IMR-90 (cell line): ENCODE measurements at regions not wholly inside any gene's neighbourhood (a gene's known extent, or its start where the extent isn't known, plus 50 kb on each side); places are given as distances from the start of the nearest gene placed in this dataset.

Source experiments
- ATAC-seq: fragments of 200-7000 bp; cut with Tn5 transposase; 2 replicates; pipeline ENCODE4 v1.9.1; 2020; ENCODE audit warnings: low read depth, mild to moderate bottlenecking, moderate library complexity
- BruUV-seq: library from RNA; stranded (reverse); fragments of 400-500 nt; replicated peaks from 2 replicates; lab custom pipeline; 2021; lab: Mats Ljungman, UMichigan
- CTCF ChIA-PET: fragments of 300-600 bp; formaldehyde crosslinking; extraction: SDS; loops from one replicate; lab custom pipeline; 2021; ENCODE audit warnings: antibody characterized with exemption; lab: Yijun Ruan, JAX
- POLR2A ChIA-PET: fragments of 300-600 bp; sonication (Branson Sonifier 250); formaldehyde crosslinking; loops from one replicate; lab custom pipeline; 2022; ENCODE audit warnings: antibody characterized with exemption; ENCODE audit not compliant: unreplicated experiment; lab: Charles Lee
- DNase-seq: peaks from one replicate; pipeline ENCODE4 v3.0.0; 2013
- H2AFZ ChIP-seq: replicated peaks from 2 replicates; pipeline ENCODE3; 2013; ENCODE audit warnings: low read length, mild to moderate bottlenecking; ENCODE audit not compliant: poor library complexity
- H2AK5ac ChIP-seq: 2 replicates; pipeline ENCODE4 v1.6.1; 2013; ENCODE audit warnings: low read depth, low read length, inconsistent platforms
- H2AK9ac ChIP-seq: replicated peaks from 2 replicates; pipeline ENCODE3; 2013; ENCODE audit warnings: mild to moderate bottlenecking, low read depth, low read length, moderate library complexity; ENCODE audit not compliant: poor library complexity
- H2BK120ac ChIP-seq: 2 replicates; pipeline ENCODE4 v1.6.1; 2013; ENCODE audit warnings: low read depth, low read length, inconsistent platforms
- H2BK15ac ChIP-seq: 3 replicates; pipeline ENCODE4 v1.6.1; 2013; ENCODE audit warnings: low read depth, low read length, inconsistent platforms
- H2BK20ac ChIP-seq: 2 replicates; pipeline ENCODE4 v1.6.1; 2013; ENCODE audit warnings: low read depth, mild to moderate bottlenecking, inconsistent platforms, low read length, moderate library complexity
- H2BK5ac ChIP-seq: 2 replicates; pipeline ENCODE4 v1.6.1; 2013; ENCODE audit warnings: mild to moderate bottlenecking, low read depth, low read length, inconsistent platforms; ENCODE audit not compliant: poor library complexity, severe bottlenecking
- H3K14ac ChIP-seq: replicated peaks from 2 replicates; pipeline ENCODE4 v1.6.1; 2013; ENCODE audit warnings: low read depth, low read length, inconsistent platforms
- H3K18ac ChIP-seq: 2 replicates; pipeline ENCODE4 v1.6.1; 2013; ENCODE audit warnings: low read depth, low read length, control low read depth
- H3K23ac ChIP-seq: 2 replicates; pipeline ENCODE4 v1.6.1; 2013; ENCODE audit warnings: low read depth, low read length, inconsistent platforms
- H3K27ac ChIP-seq: 2 replicates; pipeline ENCODE4 v1.5.1; 2013; ENCODE audit warnings: mild to moderate bottlenecking, control low read depth, low read length; ENCODE audit not compliant: insufficient read depth
- H3K27me3 ChIP-seq: 2 replicates; pipeline ENCODE4 v1.6.1; 2013; ENCODE audit warnings: low read length; ENCODE audit not compliant: control insufficient read depth, insufficient read depth
- H3K36me3 ChIP-seq: 2 replicates; pipeline ENCODE4 v1.6.1; 2013; ENCODE audit warnings: low read length, mixed read lengths; ENCODE audit not compliant: control insufficient read depth, insufficient read depth
- H3K4ac ChIP-seq: 2 replicates; pipeline ENCODE4 v1.6.1; 2013; ENCODE audit warnings: low read depth, low read length, inconsistent platforms
- H3K4me1 ChIP-seq: 2 replicates; pipeline ENCODE4 v1.6.1; 2013; ENCODE audit warnings: low read length, mixed read lengths; ENCODE audit not compliant: control insufficient read depth, insufficient read depth
- H3K4me2 ChIP-seq: 2 replicates; pipeline ENCODE4 v1.6.1; 2013; ENCODE audit warnings: low read depth, mild to moderate bottlenecking, control low read depth, low read length, moderate library complexity
- H3K4me3 ChIP-seq: 2 replicates; pipeline ENCODE4 v1.5.1; 2013; ENCODE audit warnings: low read depth, mild to moderate bottlenecking, control low read depth, low read length, moderate library complexity; ENCODE audit not compliant: insufficient read depth
- H3K56ac ChIP-seq: 2 replicates; pipeline ENCODE4 v1.6.1; 2013; ENCODE audit warnings: low read length, inconsistent platforms; ENCODE audit not compliant: insufficient read depth; ENCODE audit errors: extremely low read depth
- H3K79me1 ChIP-seq, 2 experiments: 2 replicates each; pipeline ENCODE4 v1.6.1; 2013; ENCODE audit warnings: low read length in 2 of 2, inconsistent platforms in 1 of 2, low read depth in 1 of 2
- H3K9ac ChIP-seq: 2 replicates; pipeline ENCODE4 v1.6.1; 2013; ENCODE audit warnings: low read depth, low read length, control low read depth
- H3K9me1 ChIP-seq: 2 replicates; pipeline ENCODE4 v1.6.1; 2013; ENCODE audit warnings: low read length, inconsistent platforms; ENCODE audit not compliant: insufficient read depth
- H3K9me3 ChIP-seq: 2 replicates; pipeline ENCODE4 v1.6.1; 2013; ENCODE audit warnings: low read length; ENCODE audit not compliant: control insufficient read depth, insufficient read depth
- H4K20me1 ChIP-seq: 2 replicates; pipeline ENCODE4 v1.6.1; 2013; ENCODE audit warnings: low read length, inconsistent platforms; ENCODE audit not compliant: insufficient read depth
- H4K5ac ChIP-seq: 2 replicates; pipeline ENCODE4 v1.6.1; 2013; ENCODE audit warnings: mild to moderate bottlenecking, low read depth, low read length, control low read depth
- H4K8ac ChIP-seq, 2 experiments: 2 replicates each; pipeline ENCODE4 v1.6.1; 2013; ENCODE audit warnings: low read depth in 2 of 2, low read length in 2 of 2, control low read depth in 1 of 2, inconsistent platforms in 1 of 2
- H4K91ac ChIP-seq: 2 replicates; pipeline ENCODE4 v1.6.1; 2013; ENCODE audit warnings: low read depth, low read length, inconsistent platforms; ENCODE audit not compliant: insufficient read depth
- BHLHE40 ChIP-seq: fragments of 150-350 bp; IDR thresholded peaks from 2 replicates; pipeline ENCODE4 v1.6.1; 2016; ENCODE audit warnings: mild to moderate bottlenecking, low read depth, low read length
- CEBPB ChIP-seq: IDR thresholded peaks from 2 replicates; pipeline ENCODE4 v1.6.1; 2012; ENCODE audit warnings: low read depth, low read length, improper control_type of control experiment
- CHD1 ChIP-seq: IDR thresholded peaks from 2 replicates; pipeline ENCODE4 v1.6.1; 2012; ENCODE audit warnings: low read depth, low read length, improper control_type of control experiment
- FOS ChIP-seq: fragments of 150-350 bp; IDR thresholded peaks from 2 replicates; pipeline ENCODE4 v1.6.1; 2016; ENCODE audit warnings: low read depth, low read length
- MAFK ChIP-seq: IDR thresholded peaks from 2 replicates; pipeline ENCODE4 v1.6.1; 2012; ENCODE audit warnings: low read depth, low read length, improper control_type of control experiment
- MXI1 ChIP-seq: IDR thresholded peaks from 2 replicates; pipeline ENCODE4 v1.6.1; 2012; ENCODE audit warnings: low read depth, mild to moderate bottlenecking, low read length, moderate library complexity, borderline replicate concordance
- NFE2L2 ChIP-seq: fragments of 150-350 bp; IDR thresholded peaks from 2 replicates; pipeline ENCODE4 v1.6.1; 2016; ENCODE audit warnings: low read depth, mild to moderate bottlenecking, low read length
- POLR2A ChIP-seq: IDR thresholded peaks from 2 replicates; pipeline ENCODE4 v1.6.1; 2012; ENCODE audit warnings: mild to moderate bottlenecking, low read depth, low read length
- RAD21 ChIP-seq: IDR thresholded peaks from 2 replicates; pipeline ENCODE4 v1.6.1; 2012; ENCODE audit warnings: low read length, improper control_type of control experiment
- RCOR1 ChIP-seq: IDR thresholded peaks from 2 replicates; pipeline ENCODE4 v1.6.1; 2012; ENCODE audit warnings: mild to moderate bottlenecking, low read length, improper control_type of control experiment; ENCODE audit not compliant: insufficient replicate concordance
- RFX5 ChIP-seq: IDR thresholded peaks from 2 replicates; pipeline ENCODE4 v1.8.0; 2012; ENCODE audit warnings: low read depth, mild to moderate bottlenecking, low read length, moderate library complexity
- SMC3 ChIP-seq: fragments of 150-350 bp; IDR thresholded peaks from 2 replicates; pipeline ENCODE4 v1.6.1; 2016; ENCODE audit warnings: low read depth, mild to moderate bottlenecking, antibody characterized with exemption, low read length, moderate library complexity
- WGBS, 2 experiments: methylation state at CpG; one replicate each; pipeline versions ENCODE4 v1.1.5 to v1.1.7; 2013; ENCODE audit warnings: missing lambda C conversion rate in 2 of 2; ENCODE audit not compliant: insufficient read length in 1 of 2; ENCODE audit errors: extremely low coverage in 2 of 2; 5-methylcytosine and 5-hydroxymethylcytosine counted together
- dilution Hi-C: fragments of 300-500 bp; cut with HindIII; formaldehyde crosslinking; loops from one replicate; pipeline ENCODE4 v1.14.3; 2018; ENCODE audit warnings: low sequenced_read_pairs; ENCODE audit not compliant: unreplicated experiment
- in situ Hi-C: fragments of 300-500 bp; cut with MboI; formaldehyde crosslinking; loops from 3 replicates; pipeline ENCODE4 v1.14.3; 2019; ENCODE audit warnings: low sequenced_read_pairs, inconsistent platforms, mixed read lengths
- intact Hi-C: fragments of 100-400 bp; cut with micrococcal nuclease; formaldehyde crosslinking; loops from 2 replicates; pipeline ENCODE4 v1.10.0; 2022
- TF ChIP-seq, protein P1 (sequence below): conservative IDR thresholded peaks from 2 replicates; pipeline ENCODE4 v1.5.1; 2012; ENCODE audit warnings: mild to moderate bottlenecking, low read depth, low read length, improper control_type of control experiment
- TF ChIP-seq, protein P2 (sequence below): fragments of 150-350 bp; IDR thresholded peaks from 2 replicates; pipeline ENCODE4 v1.6.1; 2016; ENCODE audit warnings: low read depth, mild to moderate bottlenecking, low read length, moderate library complexity, borderline replicate concordance
- TF ChIP-seq, protein P3 (sequence below): fragments of 150-350 bp; IDR thresholded peaks from 2 replicates; pipeline ENCODE4 v1.6.1; 2017; ENCODE audit warnings: mild to moderate bottlenecking, antibody characterized with exemption, low read length, low read depth

DNA sequence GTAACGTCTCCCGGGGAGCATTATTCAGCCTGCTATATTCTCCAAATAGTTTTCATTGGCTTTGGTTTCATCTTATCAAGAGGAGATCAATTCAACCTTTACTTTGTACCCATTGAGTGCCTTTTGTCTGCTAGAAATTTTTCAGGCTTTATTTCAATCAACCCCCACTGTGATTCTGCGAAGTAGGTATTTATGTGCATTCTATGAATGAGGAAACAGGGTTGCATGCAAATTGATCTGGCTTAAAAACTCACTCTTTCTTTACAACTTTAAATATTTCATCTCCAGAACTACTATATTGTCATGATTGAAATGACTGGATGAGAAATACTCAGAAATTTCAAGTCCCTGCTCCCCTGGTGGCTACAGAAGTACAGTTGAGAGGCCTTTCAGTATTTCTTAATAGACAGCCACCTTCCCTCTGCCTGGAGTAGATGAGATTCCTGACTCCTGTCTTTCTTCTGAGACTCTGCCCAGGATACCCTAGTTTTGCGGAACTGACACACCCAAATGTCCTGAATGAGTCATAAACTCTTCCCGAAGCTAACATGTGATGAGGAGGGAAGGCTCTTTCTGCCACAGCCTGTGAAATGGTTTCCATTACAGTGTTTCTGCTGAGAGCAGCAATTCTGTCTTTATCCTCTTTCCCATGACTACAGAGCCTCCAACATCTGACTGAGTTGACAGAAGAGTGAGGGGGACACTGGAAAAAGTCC, 52.6 kb upstream of the TNC start:
- Histone ChIP-seq H3K56ac (no peak overlapping the region), H3K14ac (peak overlapping the region; percentile 63; the same call in 1 of the 2 replicates), H2BK5ac (no peak overlapping the region), H3K4me2 (no peak overlapping the region), H4K20me1 (no peaks in the 10 kb centered on the region), H3K23ac (0 out of 2 replicates have a peak overlapping the region, but pooled peaks have one; percentile 37), H2AFZ (peak overlapping the region; percentile 70), H3K4me1 (peaks cover 3% of the 10 kb centered on the region; the same call in 1 of the 2 replicates), H3K36me3 (no peaks in the 10 kb centered on the region), H4K8ac (peak overlapping the region in 1 of 2 experiments; percentile 22; a peak in 2 of 4 replicates), H4K91ac (no peak overlapping the region; the same call in 1 of the 2 replicates), H2AK5ac (peak overlapping the region; percentile 19; the same call in 1 of the 2 replicates), H2AK9ac (no peak overlapping the region), H2BK120ac (peak overlapping the region; percentile 76; the same call in 1 of the 2 replicates), H3K27me3 (no peaks in the 10 kb centered on the region), H3K18ac (peak overlapping the region; percentile 1; the same call in 1 of the 2 replicates), H3K27ac (no peak overlapping the region), H4K5ac (no peak overlapping the region; the same call in 1 of the 2 replicates), H3K4ac (peak overlapping the region; percentile 70), H3K9me1 (no peaks in the 10 kb centered on the region), H3K79me1 (no peaks in the 10 kb centered on the region), H3K4me3 (no peak overlapping the region), H2BK15ac (peak overlapping the region; percentile 12; the same call in 1 of the 3 replicates), H3K9me3 (no peaks in the 10 kb centered on the region), H2BK20ac (peak overlapping the region; percentile 78), H3K9ac (no peak overlapping the region)
- WGBS, 2 experiments: no CpG with 5 or more reads among the region's 5 CpGs
- dilution Hi-C loops: no loop called here
- ChIA-PET CTCF (no interaction called here), POLR2A (no interaction called here)
- intact Hi-C loops: no loop called here
- 0 out of 2 replicates have a peak, but pooled peaks have one; percentile 11 for TF ChIP-seq FOS
- no peak for TF ChIP-seq NFE2L2
- TF ChIP-seq SMC3: no peak
- no peak for TF ChIP-seq RAD21
- no peak for TF ChIP-seq RFX5
- TF ChIP-seq, protein P1, sequence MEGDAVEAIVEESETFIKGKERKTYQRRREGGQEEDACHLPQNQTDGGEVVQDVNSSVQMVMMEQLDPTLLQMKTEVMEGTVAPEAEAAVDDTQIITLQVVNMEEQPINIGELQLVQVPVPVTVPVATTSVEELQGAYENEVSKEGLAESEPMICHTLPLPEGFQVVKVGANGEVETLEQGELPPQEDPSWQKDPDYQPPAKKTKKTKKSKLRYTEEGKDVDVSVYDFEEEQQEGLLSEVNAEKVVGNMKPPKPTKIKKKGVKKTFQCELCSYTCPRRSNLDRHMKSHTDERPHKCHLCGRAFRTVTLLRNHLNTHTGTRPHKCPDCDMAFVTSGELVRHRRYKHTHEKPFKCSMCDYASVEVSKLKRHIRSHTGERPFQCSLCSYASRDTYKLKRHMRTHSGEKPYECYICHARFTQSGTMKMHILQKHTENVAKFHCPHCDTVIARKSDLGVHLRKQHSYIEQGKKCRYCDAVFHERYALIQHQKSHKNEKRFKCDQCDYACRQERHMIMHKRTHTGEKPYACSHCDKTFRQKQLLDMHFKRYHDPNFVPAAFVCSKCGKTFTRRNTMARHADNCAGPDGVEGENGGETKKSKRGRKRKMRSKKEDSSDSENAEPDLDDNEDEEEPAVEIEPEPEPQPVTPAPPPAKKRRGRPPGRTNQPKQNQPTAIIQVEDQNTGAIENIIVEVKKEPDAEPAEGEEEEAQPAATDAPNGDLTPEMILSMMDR: no peak
- TF ChIP-seq MXI1: no peak
- peak; percentile 94 for TF ChIP-seq MAFK
- no peak for TF ChIP-seq BHLHE40
- no peak for TF ChIP-seq RCOR1
- TF ChIP-seq CEBPB: no peak
- TF ChIP-seq, protein P2, sequence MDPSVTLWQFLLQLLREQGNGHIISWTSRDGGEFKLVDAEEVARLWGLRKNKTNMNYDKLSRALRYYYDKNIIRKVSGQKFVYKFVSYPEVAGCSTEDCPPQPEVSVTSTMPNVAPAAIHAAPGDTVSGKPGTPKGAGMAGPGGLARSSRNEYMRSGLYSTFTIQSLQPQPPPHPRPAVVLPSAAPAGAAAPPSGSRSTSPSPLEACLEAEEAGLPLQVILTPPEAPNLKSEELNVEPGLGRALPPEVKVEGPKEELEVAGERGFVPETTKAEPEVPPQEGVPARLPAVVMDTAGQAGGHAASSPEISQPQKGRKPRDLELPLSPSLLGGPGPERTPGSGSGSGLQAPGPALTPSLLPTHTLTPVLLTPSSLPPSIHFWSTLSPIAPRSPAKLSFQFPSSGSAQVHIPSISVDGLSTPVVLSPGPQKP: no peak
- TF ChIP-seq, protein P3, sequence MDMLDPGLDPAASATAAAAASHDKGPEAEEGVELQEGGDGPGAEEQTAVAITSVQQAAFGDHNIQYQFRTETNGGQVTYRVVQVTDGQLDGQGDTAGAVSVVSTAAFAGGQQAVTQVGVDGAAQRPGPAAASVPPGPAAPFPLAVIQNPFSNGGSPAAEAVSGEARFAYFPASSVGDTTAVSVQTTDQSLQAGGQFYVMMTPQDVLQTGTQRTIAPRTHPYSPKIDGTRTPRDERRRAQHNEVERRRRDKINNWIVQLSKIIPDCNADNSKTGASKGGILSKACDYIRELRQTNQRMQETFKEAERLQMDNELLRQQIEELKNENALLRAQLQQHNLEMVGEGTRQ: no peak
- TF ChIP-seq CHD1: no peak
- no peak for TF ChIP-seq POLR2A
- peak; percentile 52 for DNase-seq
- no TSS peak for BruUV-seq
- ATAC-seq: peak; percentile 10; the same call in 1 of the 2 replicates
- in situ Hi-C loops: no loop called here
